AG04449 (cell line): ENCODE measurements at regions not wholly inside any gene's neighbourhood (a gene's known extent, or its start where the extent isn't known, plus 50 kb on each side); places are given as distances from the start of the nearest gene placed in this dataset.
"Not testable (repeated sequence)": the region's sequence is repeated elsewhere in the genome, so short reads cannot be mapped to it uniquely, and the experiment has no call there.

Source experiments
- CTCF ChIA-PET: fragments of 350-600 bp; formaldehyde crosslinking; extraction: SDS; loops from one replicate; lab custom pipeline; 2021; ENCODE audit warnings: antibody characterized with exemption; lab: Yijun Ruan, JAX
- POLR2A ChIA-PET: fragments of 400-600, 350-600 bp; formaldehyde crosslinking; extraction: SDS; loops from one replicate; lab custom pipeline; 2020; ENCODE audit warnings: antibody characterized with exemption, inconsistent platforms; lab: Yijun Ruan, JAX
- DNase-seq: peaks from one replicate; pipeline ENCODE4 v3.0.0-alpha.2; 2010; ENCODE audit warnings: low read depth, low spot score
- H3K4me3 ChIP-seq: 2 replicates; pipeline ENCODE4 v1.5.1; 2011; ENCODE audit warnings: low read depth, mild to moderate bottlenecking, control low read depth, low read length
- TF ChIP-seq, protein P1 (sequence below): IDR thresholded peaks from one replicate; pipeline ENCODE4 v1.5.1; 2011; ENCODE audit warnings: mild to moderate bottlenecking, moderate library complexity, low read length, control low read depth, inconsistent platforms; ENCODE audit not compliant: insufficient read depth; ENCODE audit errors: missing control alignments

DNA sequence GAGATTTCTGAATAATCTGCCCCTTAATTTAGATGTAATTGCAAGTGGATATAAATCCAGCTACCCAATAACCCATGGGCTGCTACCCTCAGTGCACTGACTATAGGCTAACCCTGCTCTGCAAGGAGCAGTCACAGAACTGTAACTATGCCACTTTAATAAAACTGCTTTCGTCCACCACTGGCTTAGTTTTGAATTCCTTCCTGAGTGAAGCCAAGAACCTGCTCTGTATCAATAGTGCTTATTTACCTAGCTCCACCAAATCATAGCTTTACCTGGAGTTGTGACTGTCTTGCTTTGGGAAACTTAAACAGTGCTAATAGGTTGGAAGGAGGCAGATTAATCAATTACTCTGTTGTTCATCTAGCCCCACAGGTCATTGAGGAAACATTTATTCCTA lies 1524.4 kb upstream of the SEL1L start:
- H3K4me3 ChIP-seq, result no peak overlapping the region
- TF ChIP-seq, protein P1, sequence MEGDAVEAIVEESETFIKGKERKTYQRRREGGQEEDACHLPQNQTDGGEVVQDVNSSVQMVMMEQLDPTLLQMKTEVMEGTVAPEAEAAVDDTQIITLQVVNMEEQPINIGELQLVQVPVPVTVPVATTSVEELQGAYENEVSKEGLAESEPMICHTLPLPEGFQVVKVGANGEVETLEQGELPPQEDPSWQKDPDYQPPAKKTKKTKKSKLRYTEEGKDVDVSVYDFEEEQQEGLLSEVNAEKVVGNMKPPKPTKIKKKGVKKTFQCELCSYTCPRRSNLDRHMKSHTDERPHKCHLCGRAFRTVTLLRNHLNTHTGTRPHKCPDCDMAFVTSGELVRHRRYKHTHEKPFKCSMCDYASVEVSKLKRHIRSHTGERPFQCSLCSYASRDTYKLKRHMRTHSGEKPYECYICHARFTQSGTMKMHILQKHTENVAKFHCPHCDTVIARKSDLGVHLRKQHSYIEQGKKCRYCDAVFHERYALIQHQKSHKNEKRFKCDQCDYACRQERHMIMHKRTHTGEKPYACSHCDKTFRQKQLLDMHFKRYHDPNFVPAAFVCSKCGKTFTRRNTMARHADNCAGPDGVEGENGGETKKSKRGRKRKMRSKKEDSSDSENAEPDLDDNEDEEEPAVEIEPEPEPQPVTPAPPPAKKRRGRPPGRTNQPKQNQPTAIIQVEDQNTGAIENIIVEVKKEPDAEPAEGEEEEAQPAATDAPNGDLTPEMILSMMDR, result no peak
- POLR2A ChIA-PET, result no interaction called here
- no peak for DNase-seq
- CTCF ChIA-PET, result no interaction called here

DNA sequence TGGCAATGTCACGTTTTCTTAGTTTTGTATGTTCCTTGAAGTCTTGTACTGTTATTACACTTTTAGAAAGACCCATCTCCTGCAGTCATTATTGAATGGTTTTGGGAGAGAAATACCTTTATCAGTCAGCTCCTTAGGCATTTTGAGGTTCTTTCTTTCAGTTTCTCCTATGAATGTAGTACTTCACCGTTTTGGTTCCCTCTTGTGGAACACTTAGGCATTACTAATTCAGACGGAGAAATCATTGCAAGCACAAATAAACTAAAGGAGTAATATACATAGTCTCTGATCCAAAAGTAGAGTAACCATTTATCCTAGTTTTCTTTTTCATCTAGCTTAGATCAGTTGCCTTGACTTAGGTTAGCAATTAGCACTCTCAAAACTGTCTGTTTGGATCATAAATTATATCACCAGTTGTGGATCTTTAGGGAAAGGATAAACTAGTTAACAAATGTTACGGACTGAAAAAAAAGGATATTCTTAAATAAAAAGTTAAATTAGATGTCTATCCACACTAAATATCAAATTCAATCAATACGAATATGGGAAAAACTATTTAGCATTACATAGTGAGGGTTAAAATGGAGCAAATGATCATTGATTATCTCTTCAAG lies 1538.3 kb upstream of the SEL1L start:
- TF ChIP-seq, protein P1, result no peak
- no peak overlapping the region for H3K4me3 ChIP-seq
- ChIA-PET POLR2A (no interaction called here), CTCF (no interaction called here)
- DNase-seq, result no peak

DNA sequence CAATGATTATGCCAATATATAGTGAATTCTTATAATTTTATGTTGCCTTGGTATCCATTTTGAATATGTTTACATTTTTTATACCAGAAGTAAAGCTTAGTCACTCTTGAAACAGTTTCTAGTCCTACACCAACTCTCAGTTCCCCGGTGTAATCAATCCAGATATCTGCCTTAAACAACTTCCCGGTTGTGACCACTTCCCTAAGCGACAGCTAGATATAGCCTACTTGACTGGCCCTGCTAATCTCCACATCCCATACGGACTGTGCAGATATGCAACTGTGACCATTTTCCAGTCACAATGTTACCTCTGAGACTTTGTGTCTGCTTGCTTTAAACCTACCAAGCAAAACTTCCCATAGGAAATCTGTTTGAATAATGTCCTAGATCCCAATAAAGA lies 1551.5 kb upstream of the SEL1L start:
- ChIA-PET POLR2A (no interaction called here), CTCF (no interaction called here)
- TF ChIP-seq, protein P1, result no peak
- no peak for DNase-seq
- no peak overlapping the region for H3K4me3 ChIP-seq

DNA sequence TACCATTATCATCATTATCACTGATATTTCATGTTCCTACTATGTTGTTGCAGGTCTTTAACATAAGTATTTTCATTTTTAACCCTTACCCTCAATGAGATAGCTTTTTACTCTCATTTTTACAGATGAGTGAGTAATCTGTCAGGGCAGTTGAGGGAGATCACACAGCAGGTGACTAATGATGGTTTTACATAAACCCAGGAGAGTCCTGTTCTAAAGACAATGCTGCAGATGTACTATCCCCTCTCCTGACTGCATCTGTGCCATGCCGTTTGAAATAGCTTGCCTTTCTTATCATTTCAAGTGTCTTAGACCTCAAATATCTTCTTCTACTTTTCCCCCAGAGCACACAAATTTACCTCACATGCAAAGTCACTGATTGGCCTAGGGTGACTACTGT lies 1552.1 kb upstream of the SEL1L start:
- TF ChIP-seq, protein P1, result no peak
- ChIA-PET POLR2A (no interaction called here), CTCF (no interaction called here)
- H3K4me3 ChIP-seq, result no peak overlapping the region
- DNase-seq, result no peak

DNA sequence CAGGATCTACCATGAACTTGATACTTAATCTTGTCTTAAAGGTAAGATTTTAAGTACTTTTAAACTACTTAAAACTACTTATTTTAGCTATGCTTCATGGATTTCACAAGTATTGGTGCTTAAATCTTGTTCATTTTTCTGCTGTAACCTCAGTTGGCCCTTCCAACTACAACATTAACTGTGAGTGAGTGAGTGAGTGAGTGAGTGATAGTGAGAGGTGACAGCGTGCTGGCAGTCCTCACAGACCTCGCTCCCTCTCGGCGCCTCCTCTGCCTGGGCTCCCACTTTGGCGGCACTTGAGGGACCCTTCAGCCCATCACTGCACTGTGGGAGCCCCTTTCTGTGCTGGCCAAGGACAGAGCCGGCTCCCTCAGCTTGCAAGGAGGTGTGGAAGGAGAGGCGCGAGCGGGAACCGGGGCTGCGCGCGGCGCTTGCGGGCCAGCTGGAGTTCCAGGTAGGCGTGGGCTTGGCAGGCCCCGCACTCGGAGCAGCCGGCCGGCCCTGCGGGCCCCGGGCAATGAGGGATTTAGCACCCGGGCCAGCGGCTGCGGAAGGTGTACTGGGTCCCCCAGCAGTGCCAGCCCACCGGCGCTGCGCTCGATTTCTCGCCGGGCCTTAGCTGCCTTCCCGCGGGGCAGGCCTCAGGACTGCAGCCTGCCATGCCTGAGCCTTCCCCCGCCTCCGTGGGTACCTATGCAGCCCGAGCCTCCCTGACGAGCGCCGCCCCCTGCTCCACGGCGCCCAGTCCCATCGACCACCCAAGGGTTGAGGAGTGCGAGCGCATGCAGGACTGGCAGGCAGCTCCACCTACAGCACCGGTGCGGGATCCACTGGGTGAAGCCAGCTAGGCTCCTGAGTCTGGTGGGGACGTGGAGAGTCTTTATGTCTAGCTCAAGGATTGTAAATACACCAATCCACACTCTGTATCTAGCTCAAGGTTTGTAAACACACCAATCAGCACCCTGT lies 1558.6 kb upstream of the SEL1L start:
- CTCF ChIA-PET, DNase-seq, POLR2A ChIA-PET, H3K4me3 ChIP-seq: not testable (repeated sequence)

DNA sequence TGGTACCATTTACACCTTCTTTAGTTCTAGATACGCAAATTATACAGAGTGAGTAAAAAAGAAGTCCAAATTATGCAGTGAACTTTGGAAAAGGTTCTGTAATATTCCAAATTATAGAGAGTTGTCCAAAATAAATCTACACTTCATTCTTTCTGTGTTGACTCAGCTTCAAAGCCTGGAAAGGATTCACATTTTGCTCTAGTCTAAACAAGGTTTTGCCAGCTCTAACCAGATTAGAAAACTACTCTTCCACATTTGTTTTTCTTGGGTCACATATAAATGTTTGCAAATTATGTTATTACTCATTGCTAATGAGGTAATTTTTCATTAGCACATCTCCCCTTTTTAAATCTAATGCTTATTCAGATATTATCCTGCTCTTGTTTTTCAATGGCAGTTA lies 1562.4 kb upstream of the SEL1L start:
- no peak overlapping the region for H3K4me3 ChIP-seq
- DNase-seq, result no peak
- POLR2A ChIA-PET, result no interaction called here
- TF ChIP-seq, protein P1, result no peak
- CTCF ChIA-PET, result no interaction called here
